ENCODE measurements at regions not wholly inside any gene's neighbourhood (a gene's known extent, or its start where the extent isn't known, plus 50 kb on each side); places are given as distances from the start of the nearest gene placed in this dataset.
"Not testable (repeated sequence)": the region's sequence is repeated elsewhere in the genome, so short reads cannot be mapped to it uniquely, and the experiment has no call there.

GRCh38 chr2:89767572-89768435 is 1076.3 kb downstream of the RPIA start:
- H3K4me3 ChIP-seq (ENCODE audit: control insufficient read depth, low read depth, low read length) = no peak overlapping the region
- TF ChIP-seq CTCF (conservative IDR thresholded peaks at IDR 0.05; ENCODE audit: control insufficient read depth, insufficient read depth, low read depth, low read length) = no peak
- no peak for DNase-seq (ENCODE audit: low read depth)

GRCh38 chr2:89775885-89776284 is 1084.4 kb downstream of the RPIA start:
- no peak for DNase-seq (ENCODE audit: low read depth)

GRCh38 chr2:89780318-89780717 is 1088.8 kb downstream of the RPIA start:
- DNase-seq (ENCODE audit: low read depth) = no peak
- no peak for TF ChIP-seq CTCF (conservative IDR thresholded peaks at IDR 0.05; ENCODE audit: control insufficient read depth, insufficient read depth, low read depth, low read length)
- no peak overlapping the region for H3K4me3 ChIP-seq (ENCODE audit: control insufficient read depth, low read depth, low read length)

More at GRCh38 chr2:89775885-89776284, 1084.4 kb downstream of the RPIA start:
- TF ChIP-seq CTCF (conservative IDR thresholded peaks at IDR 0.05; ENCODE audit: control insufficient read depth, insufficient read depth, low read depth, low read length) = no peak
- no peak overlapping the region for H3K4me3 ChIP-seq (ENCODE audit: control insufficient read depth, low read depth, low read length)

GRCh38 chr2:89781962-89782361 is 1090.5 kb downstream of the RPIA start:
- H3K4me3 ChIP-seq (ENCODE audit: control insufficient read depth, low read depth, low read length) = no peak overlapping the region
- DNase-seq (ENCODE audit: low read depth) = no peak
- TF ChIP-seq CTCF (conservative IDR thresholded peaks at IDR 0.05; ENCODE audit: control insufficient read depth, insufficient read depth, low read depth, low read length) = no peak

GRCh38 chr2:89784960-89785359 is 1093.5 kb downstream of the RPIA start:
- H3K4me3 ChIP-seq (ENCODE audit: control insufficient read depth, low read depth, low read length) = no peak overlapping the region
- TF ChIP-seq CTCF (conservative IDR thresholded peaks at IDR 0.05; ENCODE audit: control insufficient read depth, insufficient read depth, low read depth, low read length) = no peak
- DNase-seq (ENCODE audit: low read depth) = no peak

GRCh38 chr2:89785528-89785927 is 1094.1 kb downstream of the RPIA start:
- DNase-seq (ENCODE audit: low read depth); H3K4me3 ChIP-seq (ENCODE audit: control insufficient read depth, low read depth, low read length): not testable (repeated sequence)

- not testable (repeated sequence) for H3K4me3 ChIP-seq (ENCODE audit: control insufficient read depth, low read depth, low read length); DNase-seq (ENCODE audit: low read depth)
Observed at GRCh38 chr2:89786642-89787041, 1095.2 kb downstream of the RPIA start.

GRCh38 chr2:89795530-89795929 is 1104.1 kb downstream of the RPIA start:
- not testable (repeated sequence) for DNase-seq (ENCODE audit: low read depth); H3K4me3 ChIP-seq (ENCODE audit: control insufficient read depth, low read depth, low read length)

Data from fibroblast of mammary gland (primary cell).